WI38 (cell line): ENCODE measurements at regions not wholly inside any gene's neighbourhood (a gene's known extent, or its start where the extent isn't known, plus 50 kb on each side); places are given as distances from the start of the nearest gene placed in this dataset.
"Not testable (repeated sequence)": the region's sequence is repeated elsewhere in the genome, so short reads cannot be mapped to it uniquely, and the experiment has no call there.

Experiments used
- H3K4me3 ChIP-seq: 2 replicates; pipeline ENCODE4 v1.5.1; 2011; ENCODE audit warnings: low read depth, mild to moderate bottlenecking, control low read depth, low read length
- TF ChIP-seq, protein P1 (sequence below): IDR thresholded peaks from 2 replicates; pipeline ENCODE4 v1.5.1; 2012; ENCODE audit warnings: low read depth, mild to moderate bottlenecking, control low read depth, low read length

GRCh38 chr7:109462171-109462570, 892.5 kb downstream of the DNAJB9 start:
- TF ChIP-seq, protein P1, sequence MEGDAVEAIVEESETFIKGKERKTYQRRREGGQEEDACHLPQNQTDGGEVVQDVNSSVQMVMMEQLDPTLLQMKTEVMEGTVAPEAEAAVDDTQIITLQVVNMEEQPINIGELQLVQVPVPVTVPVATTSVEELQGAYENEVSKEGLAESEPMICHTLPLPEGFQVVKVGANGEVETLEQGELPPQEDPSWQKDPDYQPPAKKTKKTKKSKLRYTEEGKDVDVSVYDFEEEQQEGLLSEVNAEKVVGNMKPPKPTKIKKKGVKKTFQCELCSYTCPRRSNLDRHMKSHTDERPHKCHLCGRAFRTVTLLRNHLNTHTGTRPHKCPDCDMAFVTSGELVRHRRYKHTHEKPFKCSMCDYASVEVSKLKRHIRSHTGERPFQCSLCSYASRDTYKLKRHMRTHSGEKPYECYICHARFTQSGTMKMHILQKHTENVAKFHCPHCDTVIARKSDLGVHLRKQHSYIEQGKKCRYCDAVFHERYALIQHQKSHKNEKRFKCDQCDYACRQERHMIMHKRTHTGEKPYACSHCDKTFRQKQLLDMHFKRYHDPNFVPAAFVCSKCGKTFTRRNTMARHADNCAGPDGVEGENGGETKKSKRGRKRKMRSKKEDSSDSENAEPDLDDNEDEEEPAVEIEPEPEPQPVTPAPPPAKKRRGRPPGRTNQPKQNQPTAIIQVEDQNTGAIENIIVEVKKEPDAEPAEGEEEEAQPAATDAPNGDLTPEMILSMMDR: no peak
- H3K4me3 ChIP-seq: no peak overlapping the region

DNA sequence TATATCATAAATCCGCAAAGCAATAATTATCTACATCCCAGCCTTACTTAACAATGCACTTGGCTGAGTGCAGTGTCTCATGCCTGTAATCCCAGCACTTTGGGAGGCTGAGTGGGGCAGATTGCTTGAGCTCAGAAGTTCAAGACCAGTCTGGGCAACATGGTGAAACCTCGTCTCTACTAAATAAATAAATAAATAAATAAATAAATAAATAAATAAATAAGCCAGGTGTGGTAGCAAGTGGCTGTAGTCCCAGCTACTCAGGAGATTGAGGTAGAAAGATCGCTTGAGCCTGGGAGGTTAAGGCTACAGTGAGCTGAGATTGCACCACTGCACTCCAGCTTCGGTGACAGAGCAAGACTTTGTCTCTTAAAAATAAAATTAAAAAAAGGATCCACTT, 898.1 kb downstream of the DNAJB9 start:
- H3K4me3 ChIP-seq: not testable (repeated sequence)

DNA sequence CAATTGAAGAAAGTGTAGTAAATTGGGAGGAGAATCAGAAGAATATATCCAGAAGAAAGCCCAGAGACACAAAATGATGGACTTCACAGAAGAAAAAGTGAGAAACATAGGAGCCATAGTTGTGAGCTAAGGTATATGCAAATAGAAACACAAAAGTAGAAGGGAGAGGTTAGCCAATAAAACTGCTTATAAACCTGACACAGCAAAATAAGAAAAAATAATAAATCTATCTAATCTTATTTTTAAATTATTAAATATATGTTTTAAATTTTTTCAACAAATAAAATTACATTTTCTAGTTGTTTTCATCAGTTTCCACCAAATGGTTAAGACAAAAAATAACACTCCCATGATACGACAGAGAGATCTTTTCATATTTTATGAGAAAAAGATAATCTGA, 903.5 kb downstream of the DNAJB9 start:
- TF ChIP-seq, protein P1: no peak
- H3K4me3 ChIP-seq: no peak overlapping the region

DNA sequence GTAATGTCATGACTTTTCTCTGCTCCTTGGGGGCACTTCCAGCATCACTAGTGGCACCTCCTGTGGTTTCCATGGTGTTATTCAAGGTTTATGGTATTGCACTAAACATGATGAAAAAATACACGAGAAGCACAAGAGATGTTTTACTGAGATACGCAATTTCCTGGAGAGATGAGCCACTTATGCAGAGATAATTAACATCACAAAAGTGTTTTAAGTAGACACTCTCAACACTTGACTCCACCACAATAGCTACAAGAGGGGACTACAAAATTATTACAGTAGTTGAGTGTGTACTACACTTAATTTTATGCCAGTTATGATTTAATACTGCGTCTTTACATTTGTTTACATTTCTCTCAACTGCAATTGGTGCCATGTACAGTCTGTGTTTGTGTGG, 906.7 kb downstream of the DNAJB9 start:
- H3K4me3 ChIP-seq: no peak overlapping the region
- TF ChIP-seq, protein P1: no peak

GRCh38 chr7:109479388-109479787, 909.7 kb downstream of the DNAJB9 start:
- no peak overlapping the region for H3K4me3 ChIP-seq
- TF ChIP-seq, protein P1: no peak

DNA sequence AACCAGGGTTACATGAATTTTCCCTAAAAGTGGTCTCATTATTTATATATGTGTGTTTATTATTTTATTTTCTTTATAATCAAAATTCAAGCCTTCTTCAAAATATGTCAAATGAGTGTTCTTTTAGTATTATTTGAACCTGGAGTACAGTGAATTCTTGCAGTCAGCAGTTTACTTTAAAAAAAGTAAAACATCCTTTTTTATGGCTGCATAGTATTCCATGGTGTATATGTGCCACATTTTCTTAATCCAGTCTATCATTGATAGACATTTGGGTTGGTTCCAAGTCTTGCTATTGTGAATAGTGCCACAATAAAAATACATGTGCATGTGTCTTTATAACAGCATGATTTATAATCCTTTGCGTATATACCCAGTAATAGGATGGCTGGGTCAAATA, 920.9 kb downstream of the DNAJB9 start:
- H3K4me3 ChIP-seq: not testable (repeated sequence)

- TF ChIP-seq, protein P1: no peak
- no peak overlapping the region for H3K4me3 ChIP-seq
Measured at GRCh38 chr7:109497053-109497452, 927.4 kb downstream of the DNAJB9 start.

DNA sequence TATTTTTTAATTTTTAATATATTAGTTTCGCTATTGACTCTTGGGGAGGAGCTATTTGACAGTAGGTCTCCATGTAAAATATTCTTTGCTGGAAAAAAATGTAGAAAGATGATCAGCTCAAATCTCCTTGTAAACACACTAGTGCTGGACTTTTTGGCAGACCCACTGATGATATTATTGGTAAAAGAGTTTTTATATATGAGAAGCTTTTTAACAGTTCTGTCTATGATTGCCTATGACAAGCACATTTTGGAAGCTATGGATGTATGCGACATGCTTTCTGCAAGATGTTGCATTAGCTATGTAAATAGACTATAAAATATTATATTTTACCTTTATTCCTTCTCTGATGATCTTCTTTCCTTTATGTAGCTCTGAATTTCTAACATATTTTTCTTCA, 928.5 kb downstream of the DNAJB9 start:
- TF ChIP-seq, protein P1: no peak
- H3K4me3 ChIP-seq: no peak overlapping the region
